ENCODE measurements at regions not wholly inside any gene's neighbourhood (a gene's known extent, or its start where the extent isn't known, plus 50 kb on each side); places are given as distances from the start of the nearest gene placed in this dataset.
"Not testable (repeated sequence)": the region's sequence is repeated elsewhere in the genome, so short reads cannot be mapped to it uniquely, and the experiment has no call there.

- no peak for DNase-seq (ENCODE audit: low read depth in 2 of 2)
- H3K36me3 ChIP-seq (ENCODE audit: control insufficient read depth, insufficient read depth, low read length), result no peaks in the 10 kb centered on the region
- no peaks in the 10 kb centered on the region for H4K20me1 ChIP-seq (ENCODE audit: control insufficient read depth, extremely low read depth, insufficient read depth, low read length)
Measured at GRCh38 chr2:13353083-13353482, 636.3 kb downstream of the TRIB2 start.

GRCh38 chr2:13354031-13354430 lies 637.3 kb downstream of the TRIB2 start:
- no peak overlapping the region for H3K4me2 ChIP-seq (ENCODE audit: extremely low read depth, insufficient read depth, low read length)
- TF ChIP-seq CTCF (conservative IDR thresholded peaks at IDR 0.05 in 1 of 2, IDR thresholded peaks at IDR 0.05 in 1 of 2; ENCODE audit: low read depth in 1 of 2, low read length in 2 of 2), result no peak
- no peak for TF ChIP-seq EZH2 (IDR thresholded peaks at IDR 0.05; ENCODE audit: low read length, missing control alignments)
- H2AFZ ChIP-seq (ENCODE audit: low read length), result no peak overlapping the region
- no peaks in the 10 kb centered on the region for H4K20me1 ChIP-seq (ENCODE audit: control insufficient read depth, extremely low read depth, insufficient read depth, low read length)
- no peak overlapping the region for H3K27ac ChIP-seq (ENCODE audit: insufficient read depth, low read length)
- no peaks in the 10 kb centered on the region for H3K9me3 ChIP-seq (ENCODE audit: control insufficient read depth, insufficient read depth, low read depth, low read length)
- H3K9ac ChIP-seq (ENCODE audit: insufficient read depth, low read length), result no peak overlapping the region
- H3K4me3 ChIP-seq (replicated peaks in 1 of 4; ENCODE audit: control extremely low read depth in 1 of 4, insufficient read depth in 1 of 4, low read depth in 3 of 4, low read length in 4 of 4), result no peak overlapping the region
- no peaks in the 10 kb centered on the region for H3K79me2 ChIP-seq (ENCODE audit: control insufficient read depth, insufficient read depth, low read length)
- H3K4me1 ChIP-seq (ENCODE audit: control insufficient read depth, extremely low read depth, insufficient read depth, low read length), result no peaks in the 10 kb centered on the region
- DNase-seq (ENCODE audit: low read depth in 2 of 2), result no peak
- H3K27me3 ChIP-seq (ENCODE audit: control insufficient read depth, insufficient read depth, low read length), result no peaks in the 10 kb centered on the region
- no peaks in the 10 kb centered on the region for H3K36me3 ChIP-seq (ENCODE audit: control insufficient read depth, insufficient read depth, low read length)

More at GRCh38 chr2:13353083-13353482, 636.3 kb downstream of the TRIB2 start:
- H3K9ac ChIP-seq (ENCODE audit: insufficient read depth, low read length), result no peak overlapping the region
- H3K9me3 ChIP-seq (ENCODE audit: control insufficient read depth, insufficient read depth, low read depth, low read length), result no peaks in the 10 kb centered on the region
- no peak overlapping the region for H3K4me3 ChIP-seq (replicated peaks in 1 of 4; ENCODE audit: control extremely low read depth in 1 of 4, insufficient read depth in 1 of 4, low read depth in 3 of 4, low read length in 4 of 4)
- no peak overlapping the region for H3K4me2 ChIP-seq (ENCODE audit: extremely low read depth, insufficient read depth, low read length)
- H3K27ac ChIP-seq (ENCODE audit: insufficient read depth, low read length), result no peak overlapping the region
- H3K27me3 ChIP-seq (ENCODE audit: control insufficient read depth, insufficient read depth, low read length), result no peaks in the 10 kb centered on the region
- TF ChIP-seq CTCF (conservative IDR thresholded peaks at IDR 0.05 in 1 of 2, IDR thresholded peaks at IDR 0.05 in 1 of 2; ENCODE audit: low read depth in 1 of 2, low read length in 2 of 2) (no peak), EZH2 (IDR thresholded peaks at IDR 0.05; ENCODE audit: low read length, missing control alignments) (no peak)
- H3K4me1 ChIP-seq (ENCODE audit: control insufficient read depth, extremely low read depth, insufficient read depth, low read length), result no peaks in the 10 kb centered on the region
- H3K79me2 ChIP-seq (ENCODE audit: control insufficient read depth, insufficient read depth, low read length), result no peaks in the 10 kb centered on the region
- H2AFZ ChIP-seq (ENCODE audit: low read length), result no peak overlapping the region

GRCh38 chr2:13381928-13382327 lies 665.2 kb downstream of the TRIB2 start:
- not testable (repeated sequence) for H3K27ac ChIP-seq (ENCODE audit: insufficient read depth, low read length); H3K36me3 ChIP-seq (ENCODE audit: control insufficient read depth, insufficient read depth, low read length); H3K4me2 ChIP-seq (ENCODE audit: extremely low read depth, insufficient read depth, low read length); H3K4me1 ChIP-seq (ENCODE audit: control insufficient read depth, extremely low read depth, insufficient read depth, low read length); H4K20me1 ChIP-seq (ENCODE audit: control insufficient read depth, extremely low read depth, insufficient read depth, low read length); H3K4me3 ChIP-seq (replicated peaks in 1 of 4; ENCODE audit: control extremely low read depth in 1 of 4, insufficient read depth in 1 of 4, low read depth in 3 of 4, low read length in 4 of 4); H2AFZ ChIP-seq (ENCODE audit: low read length); H3K79me2 ChIP-seq (ENCODE audit: control insufficient read depth, insufficient read depth, low read length); H3K9me3 ChIP-seq (ENCODE audit: control insufficient read depth, insufficient read depth, low read depth, low read length); H3K27me3 ChIP-seq (ENCODE audit: control insufficient read depth, insufficient read depth, low read length); DNase-seq (ENCODE audit: low read depth in 2 of 2); H3K9ac ChIP-seq (ENCODE audit: insufficient read depth, low read length)

GRCh38 chr2:13389172-13389571 lies 672.4 kb downstream of the TRIB2 start:
- not testable (repeated sequence) for H4K20me1 ChIP-seq (ENCODE audit: control insufficient read depth, extremely low read depth, insufficient read depth, low read length); H3K27me3 ChIP-seq (ENCODE audit: control insufficient read depth, insufficient read depth, low read length); H3K4me3 ChIP-seq (replicated peaks in 1 of 4; ENCODE audit: control extremely low read depth in 1 of 4, insufficient read depth in 1 of 4, low read depth in 3 of 4, low read length in 4 of 4); H2AFZ ChIP-seq (ENCODE audit: low read length); H3K27ac ChIP-seq (ENCODE audit: insufficient read depth, low read length); H3K79me2 ChIP-seq (ENCODE audit: control insufficient read depth, insufficient read depth, low read length); DNase-seq (ENCODE audit: low read depth in 2 of 2); H3K36me3 ChIP-seq (ENCODE audit: control insufficient read depth, insufficient read depth, low read length); H3K4me1 ChIP-seq (ENCODE audit: control insufficient read depth, extremely low read depth, insufficient read depth, low read length); H3K9ac ChIP-seq (ENCODE audit: insufficient read depth, low read length); H3K9me3 ChIP-seq (ENCODE audit: control insufficient read depth, insufficient read depth, low read depth, low read length); H3K4me2 ChIP-seq (ENCODE audit: extremely low read depth, insufficient read depth, low read length)
